Sigmoid colon (tissue), 4 donors: ENCODE measurements at regions not wholly inside any gene's neighbourhood (a gene's known extent, or its start where the extent isn't known, plus 50 kb on each side); places are given as distances from the start of the nearest gene placed in this dataset.
"Not testable (repeated sequence)": the region's sequence is repeated elsewhere in the genome, so short reads cannot be mapped to it uniquely, and the experiment has no call there.

Experiments
- CTCF ChIP-seq, 4 experiments: fragments of 450-650 bp in 3 of 4; fragments of 200-600 bp in 1 of 4; IDR thresholded peaks; one replicate each; pipeline ENCODE4 v1.5.1; 2016 to 2019; ENCODE audit warnings: antibody characterized with exemption in 4 of 4, mild to moderate bottlenecking in 3 of 4, moderate library complexity in 2 of 4
- EP300 ChIP-seq, 4 donors: sonication (generic); formaldehyde crosslinking; IDR thresholded peaks; one replicate each; pipeline ENCODE4 v1.6.1; 2017; ENCODE audit warnings: antibody characterized with exemption in 4 of 4
- POLR2A ChIP-seq, 2 donors: fragments of 450-650 bp; IDR thresholded peaks; one replicate each; pipeline ENCODE4 v1.6.1; 2016; ENCODE audit warnings: antibody characterized with exemption in 2 of 2, mild to moderate bottlenecking in 2 of 2, moderate library complexity in 2 of 2
- POLR2AphosphoS5 ChIP-seq, 4 donors: sonication (generic); formaldehyde crosslinking; IDR thresholded peaks; one replicate each; pipeline ENCODE4 v1.6.1; 2017; ENCODE audit warnings: antibody characterized with exemption in 4 of 4

- TF ChIP-seq CTCF, POLR2A, EP300, POLR2AphosphoS5 (IDR thresholded peaks at IDR 0.05): not testable (repeated sequence)
Observed at GRCh38 chr4:131683314-131683713, 1465.8 kb upstream of the PCDH10 start.
